Activated B cell treated with CpG ODN at 0.5 μM for 24 hours (primary cell): ENCODE measurements at regions not wholly inside any gene's neighbourhood (a gene's known extent, or its start where the extent isn't known, plus 50 kb on each side); places are given as distances from the start of the nearest gene placed in this dataset.
"Not testable (repeated sequence)": the region's sequence is repeated elsewhere in the genome, so short reads cannot be mapped to it uniquely, and the experiment has no call there.

Experiments
- ATAC-seq: fragments of 200-7000 bp; cut with Tn5 transposase; one replicate; pipeline ENCODE4 v1.10.0; 2021; ENCODE audit warnings: low read depth, mild to moderate bottlenecking, moderate library complexity
- CTCF ChIA-PET: fragments of 350-600 bp; sonication (Branson Sonifier 250); formaldehyde crosslinking; loops from one replicate; lab custom pipeline; 2021; ENCODE audit warnings: antibody characterized with exemption; lab: Charles Lee
- POLR2A ChIA-PET: fragments of 350-600 bp; sonication (Branson Sonifier 250); formaldehyde crosslinking; loops from one replicate; lab custom pipeline; 2021; ENCODE audit warnings: antibody characterized with exemption; lab: Charles Lee
- DNase-seq: peaks from one replicate; pipeline ENCODE4 v3.0.0; 2022
- H3K27ac Mint-ChIP-seq: one replicate; pipeline ENCODE4 v1.8.0; 2020; ENCODE audit warnings: mixed read lengths
- H3K27me3 Mint-ChIP-seq: one replicate; pipeline ENCODE4 v1.8.0; 2021; ENCODE audit warnings: mixed read lengths
- H3K36me3 Mint-ChIP-seq: one replicate; pipeline ENCODE4 v1.8.0; 2021; ENCODE audit warnings: low read depth, mixed read lengths
- H3K4me1 Mint-ChIP-seq: one replicate; pipeline ENCODE4 v1.8.0; 2021; ENCODE audit warnings: mixed read lengths
- H3K4me3 Mint-ChIP-seq: one replicate; pipeline ENCODE4 v1.8.0; 2020; ENCODE audit warnings: mild to moderate bottlenecking, mixed read lengths
- H3K9me3 Mint-ChIP-seq: one replicate; pipeline ENCODE4 v1.8.0; 2020; ENCODE audit warnings: mixed read lengths
- intact Hi-C: fragments of 100-400 bp; cut with micrococcal nuclease; formaldehyde crosslinking; loops from one replicate; pipeline ENCODE4 v1.15.1; 2024
- TF ChIP-seq, protein P1 (sequence below): fragments of 200-600 bp; IDR thresholded peaks from one replicate; pipeline ENCODE4 v1.8.0; 2022; ENCODE audit warnings: antibody characterized with exemption, mild to moderate bottlenecking

GRCh38 chr4:100908540-100908939 is 390.7 kb upstream of the EMCN start:
- no peak for ATAC-seq
- TF ChIP-seq, protein P1, sequence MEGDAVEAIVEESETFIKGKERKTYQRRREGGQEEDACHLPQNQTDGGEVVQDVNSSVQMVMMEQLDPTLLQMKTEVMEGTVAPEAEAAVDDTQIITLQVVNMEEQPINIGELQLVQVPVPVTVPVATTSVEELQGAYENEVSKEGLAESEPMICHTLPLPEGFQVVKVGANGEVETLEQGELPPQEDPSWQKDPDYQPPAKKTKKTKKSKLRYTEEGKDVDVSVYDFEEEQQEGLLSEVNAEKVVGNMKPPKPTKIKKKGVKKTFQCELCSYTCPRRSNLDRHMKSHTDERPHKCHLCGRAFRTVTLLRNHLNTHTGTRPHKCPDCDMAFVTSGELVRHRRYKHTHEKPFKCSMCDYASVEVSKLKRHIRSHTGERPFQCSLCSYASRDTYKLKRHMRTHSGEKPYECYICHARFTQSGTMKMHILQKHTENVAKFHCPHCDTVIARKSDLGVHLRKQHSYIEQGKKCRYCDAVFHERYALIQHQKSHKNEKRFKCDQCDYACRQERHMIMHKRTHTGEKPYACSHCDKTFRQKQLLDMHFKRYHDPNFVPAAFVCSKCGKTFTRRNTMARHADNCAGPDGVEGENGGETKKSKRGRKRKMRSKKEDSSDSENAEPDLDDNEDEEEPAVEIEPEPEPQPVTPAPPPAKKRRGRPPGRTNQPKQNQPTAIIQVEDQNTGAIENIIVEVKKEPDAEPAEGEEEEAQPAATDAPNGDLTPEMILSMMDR = no peak
- H3K4me3 Mint-ChIP-seq = no peak overlapping the region
- POLR2A ChIA-PET = no interaction called here
- DNase-seq = no peak
- no peaks in the 10 kb centered on the region for H3K9me3 Mint-ChIP-seq
- no peaks in the 10 kb centered on the region for H3K36me3 Mint-ChIP-seq
- CTCF ChIA-PET = no interaction called here
- no peaks in the 10 kb centered on the region for H3K4me1 Mint-ChIP-seq
- H3K27ac Mint-ChIP-seq = no peak overlapping the region
- H3K27me3 Mint-ChIP-seq = no peaks in the 10 kb centered on the region
- intact Hi-C loops = loop anchor here (5.0 to 10.0 kb wide), 2 partner anchors 816 to 826 kb away; no protein-coding TSS in a partner anchor

- CTCF ChIA-PET = no interaction called here
- POLR2A ChIA-PET = no interaction called here
- TF ChIP-seq, protein P1 = no peak
- Mint-ChIP-seq H3K4me3 (no peak overlapping the region), H3K27ac (no peak overlapping the region), H3K27me3 (no peaks in the 10 kb centered on the region), H3K9me3 (no peaks in the 10 kb centered on the region), H3K4me1 (no peaks in the 10 kb centered on the region), H3K36me3 (no peaks in the 10 kb centered on the region)
- DNase-seq (no peak), ATAC-seq (no peak)
- intact Hi-C loops = loop anchor here (2.0 to 10.0 kb wide), 3 partner anchors 815 to 1355 kb away; no protein-coding TSS in a partner anchor
These were observed 389.9 kb upstream of the EMCN start for GRCh38 chr4:100907465-100908454.

GRCh38 chr4:100906973-100907372 is 389.2 kb upstream of the EMCN start:
- intact Hi-C loops = loop anchor here (2.0 to 10.0 kb wide), 3 partner anchors 815 to 1356 kb away; no protein-coding TSS in a partner anchor
- no peak overlapping the region for H3K27ac Mint-ChIP-seq
- no peaks in the 10 kb centered on the region for H3K9me3 Mint-ChIP-seq
- H3K4me3 Mint-ChIP-seq = no peak overlapping the region
- ATAC-seq (no peak), DNase-seq (no peak)
- ChIA-PET POLR2A (no interaction called here), CTCF (no interaction called here)
- no peaks in the 10 kb centered on the region for H3K4me1 Mint-ChIP-seq
- no peaks in the 10 kb centered on the region for H3K36me3 Mint-ChIP-seq
- TF ChIP-seq, protein P1 = no peak
- no peaks in the 10 kb centered on the region for H3K27me3 Mint-ChIP-seq

GRCh38 chr4:100900945-100901344 is 383.1 kb upstream of the EMCN start:
- DNase-seq, H3K36me3 Mint-ChIP-seq, H3K4me3 Mint-ChIP-seq, H3K27ac Mint-ChIP-seq, ATAC-seq, H3K4me1 Mint-ChIP-seq, H3K27me3 Mint-ChIP-seq, POLR2A ChIA-PET, H3K9me3 Mint-ChIP-seq, CTCF ChIA-PET: not testable (repeated sequence)
- intact Hi-C loops = loop anchor here (10.0 kb wide), 1 partner anchor 834 kb away; no protein-coding TSS in a partner anchor

DNA sequence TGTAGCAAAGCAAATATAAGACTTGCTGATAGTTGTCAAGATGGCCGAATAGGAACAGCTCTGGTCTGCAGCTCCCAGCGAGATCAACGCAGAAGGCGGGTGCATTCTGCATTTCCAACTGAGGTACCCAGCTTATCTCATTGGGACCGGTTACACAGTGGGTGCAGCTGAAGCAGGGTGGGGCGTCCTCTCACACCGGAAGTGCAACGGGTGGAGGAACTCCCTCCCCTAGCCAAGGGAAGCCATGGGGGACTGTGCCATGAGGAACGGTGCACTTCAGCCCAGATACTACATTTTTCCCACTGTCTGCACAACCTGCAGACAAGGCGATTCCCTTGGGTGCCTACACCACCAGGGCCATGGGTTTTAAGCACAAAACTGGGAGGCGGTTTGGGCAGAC is 382.3 kb upstream of the EMCN start:
- POLR2A ChIA-PET = no interaction called here
- TF ChIP-seq, protein P1 = no peak
- no peak for DNase-seq
- no peaks in the 10 kb centered on the region for H3K27me3 Mint-ChIP-seq
- intact Hi-C loops = loop anchor here (10.0 kb wide), 1 partner anchor 835 kb away; no protein-coding TSS in a partner anchor
- CTCF ChIA-PET = no interaction called here
- H3K36me3 Mint-ChIP-seq = no peaks in the 10 kb centered on the region
- no peak overlapping the region for H3K27ac Mint-ChIP-seq
- no peaks in the 10 kb centered on the region for H3K9me3 Mint-ChIP-seq
- no peak for ATAC-seq
- H3K4me1 Mint-ChIP-seq = peaks cover 12% of the 10 kb centered on the region
- H3K4me3 Mint-ChIP-seq = no peak overlapping the region
